K562 (cell line): ENCODE measurements at regions not wholly inside any gene's neighbourhood (a gene's known extent, or its start where the extent isn't known, plus 50 kb on each side); places are given as distances from the start of the nearest gene placed in this dataset.

ENCODE experiments used
- HOXB6 ChIP-seq: fragments of 250-450 bp; sonication (Bioruptor Pico); IDR thresholded peaks from 2 replicates; pipeline ENCODE4 v1.5.1; 2022; ENCODE audit warnings: mild to moderate bottlenecking, borderline replicate concordance
- HSF4 ChIP-seq: fragments of 250-450 bp; sonication (Bioruptor Pico); IDR thresholded peaks from 2 replicates; pipeline ENCODE4 v2.1.2; 2022; ENCODE audit warnings: mild to moderate bottlenecking, moderate library complexity, borderline replicate concordance
- KAT7 ChIP-seq: sonication (generic); formaldehyde crosslinking; IDR thresholded peaks from 2 replicates; pipeline ENCODE4 v1.8.0; 2022; ENCODE audit warnings: missing genetic modification reagents, mild to moderate bottlenecking, borderline replicate concordance
- TF ChIP-seq, protein P1 (sequence below): sonication (generic); formaldehyde crosslinking; IDR thresholded peaks from 2 replicates; pipeline ENCODE4 v1.8.1; 2023; ENCODE audit warnings: mild to moderate bottlenecking, missing genetic modification reagents
- TF ChIP-seq, protein P2 (sequence below), 2 experiments: fragments of 450-650 bp; IDR thresholded peaks; 2 replicates each; pipeline ENCODE4 v1.6.1; 2018; ENCODE audit warnings: mild to moderate bottlenecking in 2 of 2, low read depth in 1 of 2; ENCODE audit not compliant: partially characterized antibody in 2 of 2

DNA sequence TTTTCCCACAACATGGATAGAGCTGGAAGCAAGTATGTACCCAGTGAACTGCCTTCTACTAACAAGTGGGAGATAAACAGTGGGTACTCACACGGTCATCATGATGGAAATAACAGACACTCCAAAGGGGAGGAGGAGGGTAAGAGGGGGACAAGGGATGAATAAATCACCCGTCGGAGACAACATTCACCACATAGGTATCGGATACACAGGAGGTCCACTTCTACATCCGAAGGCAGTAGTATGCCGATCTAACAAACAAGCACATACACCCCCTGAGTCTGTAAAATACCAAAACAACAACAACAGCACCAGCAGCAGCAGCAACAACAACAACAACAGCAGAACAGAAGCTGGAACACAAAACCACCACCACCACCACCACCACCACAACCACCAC lies 1943.2 kb upstream of the DEFB115 start (continued):
- TF ChIP-seq, protein P1, sequence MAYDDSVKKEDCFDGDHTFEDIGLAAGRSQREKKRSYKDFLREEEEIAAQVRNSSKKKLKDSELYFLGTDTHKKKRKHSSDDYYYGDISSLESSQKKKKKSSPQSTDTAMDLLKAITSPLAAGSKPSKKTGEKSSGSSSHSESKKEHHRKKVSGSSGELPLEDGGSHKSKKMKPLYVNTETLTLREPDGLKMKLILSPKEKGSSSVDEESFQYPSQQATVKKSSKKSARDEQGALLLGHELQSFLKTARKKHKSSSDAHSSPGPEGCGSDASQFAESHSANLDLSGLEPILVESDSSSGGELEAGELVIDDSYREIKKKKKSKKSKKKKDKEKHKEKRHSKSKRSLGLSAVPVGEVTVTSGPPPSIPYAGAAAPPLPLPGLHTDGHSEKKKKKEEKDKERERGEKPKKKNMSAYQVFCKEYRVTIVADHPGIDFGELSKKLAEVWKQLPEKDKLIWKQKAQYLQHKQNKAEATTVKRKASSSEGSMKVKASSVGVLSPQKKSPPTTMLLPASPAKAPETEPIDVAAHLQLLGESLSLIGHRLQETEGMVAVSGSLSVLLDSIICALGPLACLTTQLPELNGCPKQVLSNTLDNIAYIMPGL (CRISPR knock-in tag), result no peak
- TF ChIP-seq KAT7 (no peak), HOXB6 (CRISPR knock-in tag) (no peak), HSF4 (no peak)
- TF ChIP-seq, protein P2, sequence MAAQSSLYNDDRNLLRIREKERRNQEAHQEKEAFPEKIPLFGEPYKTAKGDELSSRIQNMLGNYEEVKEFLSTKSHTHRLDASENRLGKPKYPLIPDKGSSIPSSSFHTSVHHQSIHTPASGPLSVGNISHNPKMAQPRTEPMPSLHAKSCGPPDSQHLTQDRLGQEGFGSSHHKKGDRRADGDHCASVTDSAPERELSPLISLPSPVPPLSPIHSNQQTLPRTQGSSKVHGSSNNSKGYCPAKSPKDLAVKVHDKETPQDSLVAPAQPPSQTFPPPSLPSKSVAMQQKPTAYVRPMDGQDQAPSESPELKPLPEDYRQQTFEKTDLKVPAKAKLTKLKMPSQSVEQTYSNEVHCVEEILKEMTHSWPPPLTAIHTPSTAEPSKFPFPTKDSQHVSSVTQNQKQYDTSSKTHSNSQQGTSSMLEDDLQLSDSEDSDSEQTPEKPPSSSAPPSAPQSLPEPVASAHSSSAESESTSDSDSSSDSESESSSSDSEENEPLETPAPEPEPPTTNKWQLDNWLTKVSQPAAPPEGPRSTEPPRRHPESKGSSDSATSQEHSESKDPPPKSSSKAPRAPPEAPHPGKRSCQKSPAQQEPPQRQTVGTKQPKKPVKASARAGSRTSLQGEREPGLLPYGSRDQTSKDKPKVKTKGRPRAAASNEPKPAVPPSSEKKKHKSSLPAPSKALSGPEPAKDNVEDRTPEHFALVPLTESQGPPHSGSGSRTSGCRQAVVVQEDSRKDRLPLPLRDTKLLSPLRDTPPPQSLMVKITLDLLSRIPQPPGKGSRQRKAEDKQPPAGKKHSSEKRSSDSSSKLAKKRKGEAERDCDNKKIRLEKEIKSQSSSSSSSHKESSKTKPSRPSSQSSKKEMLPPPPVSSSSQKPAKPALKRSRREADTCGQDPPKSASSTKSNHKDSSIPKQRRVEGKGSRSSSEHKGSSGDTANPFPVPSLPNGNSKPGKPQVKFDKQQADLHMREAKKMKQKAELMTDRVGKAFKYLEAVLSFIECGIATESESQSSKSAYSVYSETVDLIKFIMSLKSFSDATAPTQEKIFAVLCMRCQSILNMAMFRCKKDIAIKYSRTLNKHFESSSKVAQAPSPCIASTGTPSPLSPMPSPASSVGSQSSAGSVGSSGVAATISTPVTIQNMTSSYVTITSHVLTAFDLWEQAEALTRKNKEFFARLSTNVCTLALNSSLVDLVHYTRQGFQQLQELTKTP (IDR thresholded peaks at IDR 0.05; ENCODE audit: low read depth in 1 of 2, partially characterized antibody in 2 of 2), result no peak
